Tibial nerve (tissue), 4 donors: ENCODE measurements at regions not wholly inside any gene's neighbourhood (a gene's known extent, or its start where the extent isn't known, plus 50 kb on each side); places are given as distances from the start of the nearest gene placed in this dataset.

Source experiments
- DNase-seq, 2 donors: peaks; one replicate each; pipeline ENCODE4 v3.0.0-alpha.2; 2019; ENCODE audit warnings: low spot score in 2 of 2
- H3K27ac ChIP-seq, 4 donors: fragments of 200-600 bp; sonication (generic) in 3 of 4; one replicate each; pipeline ENCODE4 v1.5.1; 2017 to 2019; ENCODE audit warnings: mild to moderate bottlenecking in 1 of 4
- H3K27me3 ChIP-seq, 2 donors: fragments of 200-600 bp; sonication (generic) in 1 of 2; one replicate each; pipeline versions ENCODE4 v1.5.1 to v1.6.0; 2017 to 2019
- H3K36me3 ChIP-seq, 3 donors: fragments of 200-600 bp; sonication (generic); one replicate each; pipeline ENCODE4 v1.5.1; 2018 to 2019
- H3K4me1 ChIP-seq, 4 donors: fragments of 200-600 bp; sonication (generic) in 3 of 4; one replicate each; pipeline ENCODE4 v1.5.1; 2017 to 2019
- H3K4me3 ChIP-seq, 4 donors: fragments of 200-600 bp; sonication (generic) in 3 of 4; one replicate each; pipeline ENCODE4 v1.5.1; 2017 to 2019; ENCODE audit warnings: mild to moderate bottlenecking in 1 of 4, moderate library complexity in 1 of 4
- H3K9me3 ChIP-seq, 4 donors: fragments of 200-600 bp; sonication (generic) in 3 of 4; one replicate each; pipeline ENCODE4 v1.5.1; 2017 to 2019
- EP300 ChIP-seq, 2 donors: sonication (generic); formaldehyde crosslinking; IDR thresholded peaks; one replicate each; pipeline ENCODE4 v1.6.1; 2017; ENCODE audit warnings: antibody characterized with exemption in 2 of 2, mild to moderate bottlenecking in 1 of 2
- POLR2A ChIP-seq, 2 donors: fragments of 450-650 bp; IDR thresholded peaks; one replicate each; pipeline ENCODE4 v1.6.1; 2017; ENCODE audit warnings: antibody characterized with exemption in 2 of 2, mild to moderate bottlenecking in 2 of 2, moderate library complexity in 2 of 2
- WGBS, 2 donors: methylation state at CpG; one replicate each; pipeline ENCODE4 v1.1.5; 2018; 5-methylcytosine and 5-hydroxymethylcytosine counted together
- TF ChIP-seq, protein P1 (sequence below), 5 experiments: fragments of 200-600 bp in 3 of 5; fragments of 450-650 bp in 2 of 5; sonication (generic) in 3 of 5; IDR thresholded peaks; one replicate each; pipeline ENCODE4 v1.5.1; 2016 to 2019; ENCODE audit warnings: antibody characterized with exemption in 5 of 5, mild to moderate bottlenecking in 3 of 5, moderate library complexity in 2 of 5

DNA sequence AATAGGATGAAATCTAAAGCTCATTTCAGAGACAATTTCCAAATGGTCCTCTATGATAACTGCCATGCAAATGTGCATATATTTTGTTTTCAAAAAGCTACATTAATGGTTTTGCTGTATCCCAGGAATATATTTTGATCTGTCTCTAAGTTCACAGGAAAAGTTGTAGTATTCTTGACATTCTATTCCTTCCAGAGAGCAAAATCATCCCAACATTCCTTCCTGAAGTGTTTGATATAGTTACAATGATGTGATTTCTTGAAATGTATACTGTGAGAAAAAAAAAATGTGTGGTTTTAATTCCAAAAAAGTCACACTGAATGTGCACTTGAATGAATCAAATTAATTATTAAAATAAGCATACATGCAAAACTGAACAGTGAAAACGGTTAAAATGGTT, 996.0 kb upstream of the CITED2 start:
- no peaks in the 10 kb centered on the region for H3K27me3 ChIP-seq
- H3K4me1 ChIP-seq = no peaks in the 10 kb centered on the region
- no peak for DNase-seq
- no peaks in the 10 kb centered on the region for H3K36me3 ChIP-seq
- no peak overlapping the region for H3K27ac ChIP-seq
- no peaks in the 10 kb centered on the region for H3K9me3 ChIP-seq
- no peak overlapping the region for H3K4me3 ChIP-seq
- 91 to 94% methylated on average over 1 of the region's 1 CpG for WGBS, 2 donors
- no peak for TF ChIP-seq POLR2A (IDR thresholded peaks at IDR 0.05)
- TF ChIP-seq EP300 (IDR thresholded peaks at IDR 0.05) = no peak
- TF ChIP-seq, protein P1, sequence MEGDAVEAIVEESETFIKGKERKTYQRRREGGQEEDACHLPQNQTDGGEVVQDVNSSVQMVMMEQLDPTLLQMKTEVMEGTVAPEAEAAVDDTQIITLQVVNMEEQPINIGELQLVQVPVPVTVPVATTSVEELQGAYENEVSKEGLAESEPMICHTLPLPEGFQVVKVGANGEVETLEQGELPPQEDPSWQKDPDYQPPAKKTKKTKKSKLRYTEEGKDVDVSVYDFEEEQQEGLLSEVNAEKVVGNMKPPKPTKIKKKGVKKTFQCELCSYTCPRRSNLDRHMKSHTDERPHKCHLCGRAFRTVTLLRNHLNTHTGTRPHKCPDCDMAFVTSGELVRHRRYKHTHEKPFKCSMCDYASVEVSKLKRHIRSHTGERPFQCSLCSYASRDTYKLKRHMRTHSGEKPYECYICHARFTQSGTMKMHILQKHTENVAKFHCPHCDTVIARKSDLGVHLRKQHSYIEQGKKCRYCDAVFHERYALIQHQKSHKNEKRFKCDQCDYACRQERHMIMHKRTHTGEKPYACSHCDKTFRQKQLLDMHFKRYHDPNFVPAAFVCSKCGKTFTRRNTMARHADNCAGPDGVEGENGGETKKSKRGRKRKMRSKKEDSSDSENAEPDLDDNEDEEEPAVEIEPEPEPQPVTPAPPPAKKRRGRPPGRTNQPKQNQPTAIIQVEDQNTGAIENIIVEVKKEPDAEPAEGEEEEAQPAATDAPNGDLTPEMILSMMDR (IDR thresholded peaks at IDR 0.05) = no peak

DNA sequence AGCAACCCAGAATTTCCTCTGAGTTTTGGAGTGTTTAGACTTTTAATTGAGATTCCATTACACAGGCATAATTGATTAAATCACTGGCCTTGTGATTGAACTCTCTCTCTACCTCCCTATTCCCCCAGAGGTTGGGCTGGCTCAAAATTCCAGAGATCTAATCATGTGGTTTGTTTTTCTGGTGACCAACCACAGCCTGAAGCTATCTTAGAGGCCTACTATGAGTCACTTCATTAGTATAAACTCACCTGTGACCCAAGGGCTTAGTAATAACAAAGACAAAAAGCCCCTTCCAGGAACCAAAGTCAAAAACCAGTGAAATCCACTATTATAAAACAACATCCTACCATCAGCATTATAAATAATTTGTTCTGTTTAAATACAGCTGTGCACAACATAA, 992.5 kb upstream of the CITED2 start:
- TF ChIP-seq EP300 (IDR thresholded peaks at IDR 0.05) = no peak
- TF ChIP-seq POLR2A (IDR thresholded peaks at IDR 0.05) = no peak
- TF ChIP-seq, protein P1 (IDR thresholded peaks at IDR 0.05) = no peak
- no peaks in the 10 kb centered on the region for H3K27me3 ChIP-seq
- H3K27ac ChIP-seq = no peak overlapping the region
- DNase-seq = no peak
- H3K4me3 ChIP-seq = no peak overlapping the region
- no peaks in the 10 kb centered on the region for H3K36me3 ChIP-seq
- H3K4me1 ChIP-seq = no peaks in the 10 kb centered on the region
- H3K9me3 ChIP-seq = peaks cover 0 to 17% (median 0%) of the 10 kb centered on the region in 4 donors

DNA sequence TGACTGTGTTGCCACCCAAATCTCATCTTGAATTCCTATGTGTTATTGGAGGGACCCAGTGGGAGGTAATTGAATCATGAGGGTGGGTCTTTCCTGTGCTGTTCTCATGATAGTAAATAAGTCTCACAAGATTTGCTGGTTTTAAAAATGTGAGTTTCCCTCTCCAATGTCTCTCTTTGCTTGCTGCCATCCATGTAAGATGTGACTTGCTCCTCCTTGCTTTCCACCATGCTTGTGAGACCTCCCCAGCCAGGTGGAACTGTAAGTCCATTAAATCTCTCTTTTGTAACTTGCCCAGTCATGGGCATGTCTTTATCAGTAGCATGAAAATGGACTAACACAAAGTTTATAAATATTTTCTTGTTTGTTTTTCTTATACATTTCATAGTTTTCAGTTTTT, 990.5 kb upstream of the CITED2 start:
- Histone ChIP-seq H3K4me3 (no peak overlapping the region), H3K27me3 (no peaks in the 10 kb centered on the region)

DNA sequence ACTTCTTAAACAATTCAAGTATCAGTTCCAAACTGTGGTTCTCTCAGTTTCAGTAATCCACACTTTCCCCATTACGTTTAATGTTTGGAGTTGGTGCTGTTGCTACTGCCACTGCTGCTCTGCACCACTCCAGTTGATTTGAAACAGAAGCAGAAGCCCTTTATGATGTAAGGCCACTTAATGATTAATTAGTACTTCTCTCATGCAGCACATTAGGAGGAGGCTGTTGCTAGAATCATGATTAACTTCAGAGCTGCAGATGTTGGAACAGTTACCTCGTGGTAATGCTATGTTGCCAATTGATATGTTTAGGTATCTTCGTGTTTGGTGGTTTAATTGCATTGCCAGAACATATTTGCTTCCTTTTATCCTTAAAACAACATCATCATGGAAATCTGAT, 986.2 kb upstream of the CITED2 start:
- TF ChIP-seq, protein P1 (IDR thresholded peaks at IDR 0.05) = no peak
- TF ChIP-seq POLR2A (IDR thresholded peaks at IDR 0.05) = no peak
- no peak for TF ChIP-seq EP300 (IDR thresholded peaks at IDR 0.05)
- Histone ChIP-seq H3K27me3 (no peaks in the 10 kb centered on the region), H3K9me3 (peaks cover 0 to 17% (median 0%) of the 10 kb centered on the region in 4 donors), H3K4me3 (no peak overlapping the region), H3K4me1 (no peaks in the 10 kb centered on the region), H3K36me3 (no peaks in the 10 kb centered on the region), H3K27ac (no peak overlapping the region)
- 73 to 81% methylated on average over 3 of the region's 3 CpGs for WGBS, 2 donors
- no peak for DNase-seq

More for the DNA sequence above, 990.5 kb upstream of the CITED2 start:
- H3K27ac ChIP-seq = no peak overlapping the region
- peaks cover 0 to 17% (median 0%) of the 10 kb centered on the region in 4 donors for H3K9me3 ChIP-seq
- TF ChIP-seq EP300 (IDR thresholded peaks at IDR 0.05) (no peak), POLR2A (IDR thresholded peaks at IDR 0.05) (no peak)
- TF ChIP-seq, protein P1 (IDR thresholded peaks at IDR 0.05) = no peak
- H3K36me3 ChIP-seq = no peaks in the 10 kb centered on the region
- DNase-seq = no peak
- no peaks in the 10 kb centered on the region for H3K4me1 ChIP-seq

DNA sequence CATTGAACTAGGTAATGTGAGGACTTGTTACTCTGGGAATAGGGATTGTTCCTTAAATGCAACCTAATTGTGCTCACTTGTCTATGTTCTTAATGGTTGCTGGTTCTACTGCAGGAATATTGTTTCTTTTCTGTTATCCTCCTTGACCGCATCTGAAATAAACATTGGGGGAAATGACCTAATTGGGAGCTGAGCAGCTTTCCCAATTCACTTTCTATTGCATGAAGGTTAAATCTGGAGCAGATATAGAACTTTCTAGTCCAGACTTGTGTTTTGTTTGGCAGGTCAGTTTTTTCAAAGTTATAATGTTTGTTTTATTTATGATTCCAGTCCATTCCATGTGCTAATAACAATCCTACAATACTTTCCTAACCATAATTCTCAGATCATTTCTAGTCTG, 981.0 kb upstream of the CITED2 start:
- H3K27me3 ChIP-seq = no peaks in the 10 kb centered on the region
- H3K9me3 ChIP-seq = no peaks in the 10 kb centered on the region
- no peak for TF ChIP-seq EP300 (IDR thresholded peaks at IDR 0.05)
- TF ChIP-seq, protein P1 (IDR thresholded peaks at IDR 0.05) = no peak
- TF ChIP-seq POLR2A (IDR thresholded peaks at IDR 0.05) = no peak
- peaks cover 0 to 10% (median 0%) of the 10 kb centered on the region in 4 donors for H3K4me1 ChIP-seq
- H3K36me3 ChIP-seq = no peaks in the 10 kb centered on the region
- H3K4me3 ChIP-seq = no peak overlapping the region
- 56 to 93% methylated on average over 1 of the region's 1 CpG for WGBS, 2 donors
- H3K27ac ChIP-seq = no peak overlapping the region
- DNase-seq = no peak
